Body of pancreas (tissue), 4 donors: ENCODE measurements at regions not wholly inside any gene's neighbourhood (a gene's known extent, or its start where the extent isn't known, plus 50 kb on each side); places are given as distances from the start of the nearest gene placed in this dataset.
"Not testable (repeated sequence)": the region's sequence is repeated elsewhere in the genome, so short reads cannot be mapped to it uniquely, and the experiment has no call there.

Source experiments
- ATAC-seq: fragments of 150-250 bp; one replicate; pipeline ENCODE4 v1.9.1; 2016
- DNase-seq, 4 donors: peaks; one replicate each; pipeline ENCODE4 v3.0.0-alpha.2; 2019
- H3K27ac ChIP-seq, 4 donors: fragments of 200-600 bp; sonication (generic); 1 replicate in 3 of 4; 2 replicates in 1 of 4; pipeline versions ENCODE4 v1.5.1 to v1.6.1; 2016 to 2019; ENCODE audit warnings: mild to moderate bottlenecking in 1 of 4, mixed read lengths in 1 of 4, moderate library complexity in 1 of 4
- H3K27me3 ChIP-seq, 2 donors: fragments of 200-600 bp; sonication (generic); one replicate each; pipeline ENCODE4 v1.6.0; 2016; ENCODE audit warnings: mild to moderate bottlenecking in 1 of 2
- H3K36me3 ChIP-seq, 2 donors: fragments of 200-600 bp; sonication (generic); replicated peaks in 1 of 2; 2 replicates each; pipeline ENCODE4 v1.5.1; 2016; ENCODE audit warnings: low read depth in 2 of 2; ENCODE audit not compliant: insufficient read depth in 1 of 2
- H3K4me1 ChIP-seq: fragments of 200-600 bp; sonication (generic); one replicate; pipeline ENCODE4 v1.6.0; 2016
- H3K4me3 ChIP-seq, 2 donors: fragments of 200-600 bp; sonication (generic); 1 replicate in 1 of 2; 2 replicates in 1 of 2; pipeline ENCODE4 v1.5.1; 2016 to 2019
- H3K9me3 ChIP-seq, 3 donors: fragments of 200-600 bp; sonication (generic); 1 replicate in 2 of 3; 2 replicates in 1 of 3; pipeline ENCODE4 v1.5.1; 2016
- CTCF ChIP-seq, 7 experiments: fragments of 450-650 bp in 4 of 7; fragments of 200-600 bp in 3 of 7; sonication (generic) in 3 of 7; IDR thresholded peaks; one replicate each; pipeline ENCODE4 v1.5.1; 2016 to 2019; ENCODE audit warnings: antibody characterized with exemption in 7 of 7
- POLR2A ChIP-seq, 3 donors: fragments of 450-650 bp; IDR thresholded peaks; one replicate each; pipeline ENCODE4 v1.6.1; 2016; ENCODE audit warnings: antibody characterized with exemption in 3 of 3, mild to moderate bottlenecking in 2 of 3
- whole genome bisulfite sequencing, 2 donors: methylation state at CpG; one replicate each; pipeline ENCODE4 v1.1.5; 2017; 5-methylcytosine and 5-hydroxymethylcytosine counted together
- intact Hi-C: fragments of 100-400 bp; cut with DNase I; formaldehyde crosslinking; loops from one replicate; pipeline ENCODE4 v1.15.1; 2023

GRCh38 chr3:118805007-118805406 lies 229.6 kb downstream of the IGSF11 start:
- 68 to 72% methylated on average over 2 of the region's 2 CpGs for WGBS, 2 donors

GRCh38 chr3:118806423-118806822 lies 228.2 kb downstream of the IGSF11 start:
- intact Hi-C loops, result no loop called here
- no peak overlapping the region for H3K27ac ChIP-seq
- H3K4me3 ChIP-seq, result no peak overlapping the region
- no peak for TF ChIP-seq CTCF (IDR thresholded peaks at IDR 0.05)
- no peak for TF ChIP-seq POLR2A (IDR thresholded peaks at IDR 0.05)
- 90 to 91% methylated on average over 5 of the region's 5 CpGs for WGBS, 2 donors
- DNase-seq (no peak), ATAC-seq (no peak)
- H3K9me3 ChIP-seq, result no peaks in the 10 kb centered on the region
- no peaks in the 10 kb centered on the region for H3K36me3 ChIP-seq
- H3K27me3 ChIP-seq, result no peaks in the 10 kb centered on the region
- peaks cover 20% of the 10 kb centered on the region for H3K4me1 ChIP-seq

More at GRCh38 chr3:118805007-118805406, 229.6 kb downstream of the IGSF11 start:
- H3K27ac ChIP-seq, result no peak overlapping the region
- intact Hi-C loops, result no loop called here
- TF ChIP-seq CTCF (IDR thresholded peaks at IDR 0.05) (no peak), POLR2A (IDR thresholded peaks at IDR 0.05) (no peak)
- no peak for DNase-seq
- H3K27me3 ChIP-seq, result no peaks in the 10 kb centered on the region
- H3K4me1 ChIP-seq, result peaks cover 20% of the 10 kb centered on the region
- no peak overlapping the region for H3K4me3 ChIP-seq
- no peaks in the 10 kb centered on the region for H3K36me3 ChIP-seq
- H3K9me3 ChIP-seq, result no peaks in the 10 kb centered on the region
- no peak for ATAC-seq

- H3K4me1 ChIP-seq, result peaks cover 13% of the 10 kb centered on the region
- DNase-seq, H3K9me3 ChIP-seq, H3K36me3 ChIP-seq, intact Hi-C loops, H3K27ac ChIP-seq, H3K4me3 ChIP-seq, ATAC-seq, H3K27me3 ChIP-seq: not testable (repeated sequence)
- 73 to 81% methylated on average over 2 of the region's 2 CpGs for WGBS, 2 donors
Observed at GRCh38 chr3:118807349-118807748, 227.3 kb downstream of the IGSF11 start.

- TF ChIP-seq CTCF (IDR thresholded peaks at IDR 0.05), result no peak
- no peak for TF ChIP-seq POLR2A (IDR thresholded peaks at IDR 0.05)
- WGBS, 2 donors, result 33 to 38% methylated on average over 6 of the region's 6 CpGs
- no peak for ATAC-seq
- no peaks in the 10 kb centered on the region for H3K4me1 ChIP-seq
- H3K9me3 ChIP-seq, result no peaks in the 10 kb centered on the region
- H3K27ac ChIP-seq, result no peak overlapping the region
- DNase-seq, result no peak
- H3K27me3 ChIP-seq, result no peaks in the 10 kb centered on the region
- no peaks in the 10 kb centered on the region for H3K36me3 ChIP-seq
- intact Hi-C loops, result no loop called here
- H3K4me3 ChIP-seq, result no peak overlapping the region
Observed at GRCh38 chr3:118808723-118809122, 225.9 kb downstream of the IGSF11 start.

GRCh38 chr3:118809696-118810498 lies 224.7 kb downstream of the IGSF11 start:
- H3K36me3 ChIP-seq, result no peaks in the 10 kb centered on the region
- no peaks in the 10 kb centered on the region for H3K27me3 ChIP-seq
- intact Hi-C loops, result no loop called here
- no peak overlapping the region for H3K27ac ChIP-seq
- H3K4me1 ChIP-seq, result no peaks in the 10 kb centered on the region
- no peak overlapping the region for H3K4me3 ChIP-seq
- ATAC-seq (no peak), DNase-seq (no peak)
- no peaks in the 10 kb centered on the region for H3K9me3 ChIP-seq
- no peak for TF ChIP-seq CTCF (IDR thresholded peaks at IDR 0.05)
- TF ChIP-seq POLR2A (IDR thresholded peaks at IDR 0.05), result no peak
- WGBS, 2 donors, result 75% methylated on average over 9 of the region's 9 CpGs
